HEK293T (cell line): ENCODE measurements at regions not wholly inside any gene's neighbourhood (a gene's known extent, or its start where the extent isn't known, plus 50 kb on each side); places are given as distances from the start of the nearest gene placed in this dataset.

Experiments
- CTCF ChIA-PET: fragments of 350-600 bp; formaldehyde crosslinking; extraction: SDS; loops from one replicate; lab custom pipeline; 2021; ENCODE audit warnings: antibody characterized with exemption, inconsistent platforms; lab: Yijun Ruan, JAX
- POLR2A ChIA-PET: fragments of 350-600 bp; formaldehyde crosslinking; extraction: SDS; loops from one replicate; lab custom pipeline; 2020; ENCODE audit warnings: antibody characterized with exemption, inconsistent platforms; lab: Yijun Ruan, JAX
- DNase-seq: peaks from one replicate; pipeline ENCODE4 v3.0.0; 2012; ENCODE audit warnings: mixed read lengths; ENCODE audit errors: extremely low spot score
- ARNT ChIP-seq: fragments of 450-650 bp; IDR thresholded peaks from 2 replicates; pipeline ENCODE4 v1.6.1; 2017; ENCODE audit warnings: mild to moderate bottlenecking
- BHLHE40 ChIP-seq: fragments of 450-650 bp; IDR thresholded peaks from 2 replicates; pipeline ENCODE4 v1.6.1; 2016; ENCODE audit warnings: mild to moderate bottlenecking, moderate library complexity, borderline replicate concordance
- CTBP1 ChIP-seq: fragments of 450-650 bp; IDR thresholded peaks from 2 replicates; pipeline ENCODE4 v1.6.1; 2016; ENCODE audit warnings: borderline replicate concordance
- ELF4 ChIP-seq: fragments of 450-650 bp; IDR thresholded peaks from 2 replicates; pipeline ENCODE4 v1.6.1; 2017; ENCODE audit warnings: antibody characterized with exemption
- FOXA1 ChIP-seq: fragments of 450-650 bp; IDR thresholded peaks from 2 replicates; pipeline ENCODE4 v1.6.1; 2016; ENCODE audit warnings: mild to moderate bottlenecking
- FOXK2 ChIP-seq: fragments of 450-650 bp; IDR thresholded peaks from 2 replicates; pipeline ENCODE4 v1.6.1; 2016; ENCODE audit warnings: mild to moderate bottlenecking
- FOXM1 ChIP-seq: fragments of 450-650 bp; IDR thresholded peaks from 2 replicates; pipeline ENCODE4 v1.6.1; 2017; ENCODE audit warnings: mild to moderate bottlenecking, borderline replicate concordance
- HDGF ChIP-seq: fragments of 450-650 bp; IDR thresholded peaks from 2 replicates; pipeline ENCODE4 v1.6.1; 2017; ENCODE audit warnings: antibody characterized with exemption, borderline replicate concordance
- L3MBTL2 ChIP-seq: fragments of 450-650 bp; conservative IDR thresholded peaks from 2 replicates; pipeline ENCODE4 v1.6.1; 2016; ENCODE audit warnings: mild to moderate bottlenecking
- LEF1 ChIP-seq: fragments of 450-650 bp; IDR thresholded peaks from 2 replicates; pipeline ENCODE4 v1.6.1; 2017; ENCODE audit warnings: mild to moderate bottlenecking, borderline replicate concordance
- NFRKB ChIP-seq: fragments of 450-650 bp; IDR thresholded peaks from 2 replicates; pipeline ENCODE4 v1.6.1; 2016; ENCODE audit warnings: mild to moderate bottlenecking, moderate library complexity
- PKNOX1 ChIP-seq: fragments of 450-650 bp; IDR thresholded peaks from 2 replicates; pipeline ENCODE4 v1.6.1; 2016
- SP1 ChIP-seq: fragments of 450-650 bp; IDR thresholded peaks from 2 replicates; pipeline ENCODE4 v1.6.1; 2017
- SUZ12 ChIP-seq: fragments of 450-650 bp; IDR thresholded peaks from 2 replicates; pipeline ENCODE4 v1.6.1; 2016; ENCODE audit warnings: mild to moderate bottlenecking
- TARDBP ChIP-seq: fragments of 450-650 bp; IDR thresholded peaks from 2 replicates; pipeline ENCODE4 v1.6.1; 2016
- ZNF384 ChIP-seq: fragments of 450-650 bp; IDR thresholded peaks from 2 replicates; pipeline ENCODE4 v1.6.1; 2016

GRCh38 chr5:99865159-99865558 is 670.0 kb upstream of the FAM174A start:
- TF ChIP-seq FOXM1 (no peak), L3MBTL2 (no peak), HDGF (no peak), NFRKB (no peak), TARDBP (no peak), SP1 (no peak), CTBP1 (no peak), SUZ12 (no peak), ELF4 (no peak), FOXK2 (no peak), PKNOX1 (no peak)
- ChIA-PET POLR2A (no interaction called here), CTCF (interaction anchor here (1.1 kb wide), 1 partner anchor 8 kb away, joined by 3 read pairs; no protein-coding TSS in a partner anchor)
- DNase-seq = no peak

- POLR2A ChIA-PET = no interaction called here
- TF ChIP-seq SUZ12 (no peak), NFRKB (no peak), SP1 (no peak), TARDBP (no peak)
- CTCF ChIA-PET = no interaction called here
- DNase-seq = no peak
These were observed 699.4 kb upstream of the FAM174A start for GRCh38 chr5:99835791-99836190.

- CTCF ChIA-PET = no interaction called here
- POLR2A ChIA-PET = no interaction called here
- no peak for TF ChIP-seq HDGF
- TF ChIP-seq FOXA1 = no peak
- TF ChIP-seq ELF4 = no peak
- TF ChIP-seq TARDBP = no peak
- TF ChIP-seq LEF1 = no peak
- TF ChIP-seq NFRKB = no peak
- TF ChIP-seq ZNF384 = no peak
- no peak for TF ChIP-seq PKNOX1
- no peak for TF ChIP-seq ARNT
- TF ChIP-seq FOXK2 = no peak
- no peak for TF ChIP-seq SP1
- no peak for DNase-seq
These were observed 708.0 kb upstream of the FAM174A start for GRCh38 chr5:99827136-99827535.

- no peak for DNase-seq
- TF ChIP-seq PKNOX1 = no peak
- no peak for TF ChIP-seq FOXA1
- TF ChIP-seq ARNT = no peak
- TF ChIP-seq BHLHE40 = no peak
- no peak for TF ChIP-seq TARDBP
- TF ChIP-seq SUZ12 = no peak
- no peak for TF ChIP-seq FOXM1
- TF ChIP-seq L3MBTL2 = no peak
- no peak for TF ChIP-seq ELF4
- no peak for TF ChIP-seq HDGF
- no peak for TF ChIP-seq ZNF384
- ChIA-PET POLR2A (no interaction called here), CTCF (interaction anchor here (0.7 kb wide), 1 partner anchor 704 kb away, joined by 5 read pairs; no protein-coding TSS in a partner anchor)
These were observed 717.4 kb upstream of the FAM174A start for GRCh38 chr5:99817796-99818195.

GRCh38 chr5:99814321-99815063 is 720.7 kb upstream of the FAM174A start:
- ChIA-PET CTCF (no interaction called here), POLR2A (no interaction called here)
- TF ChIP-seq ARNT (no peak), HDGF (no peak), PKNOX1 (no peak), LEF1 (no peak), SP1 (no peak), BHLHE40 (no peak), NFRKB (no peak), FOXK2 (no peak)
- no peak for DNase-seq

- POLR2A ChIA-PET = no interaction called here
These were observed 726.4 kb upstream of the FAM174A start for GRCh38 chr5:99808657-99809230.

More at GRCh38 chr5:99808657-99809230, 726.4 kb upstream of the FAM174A start:
- TF ChIP-seq SP1 (no peak), L3MBTL2 (no peak), ELF4 (no peak), LEF1 (no peak), CTBP1 (no peak), FOXM1 (no peak), FOXA1 (no peak), ARNT (no peak), FOXK2 (no peak), TARDBP (no peak), PKNOX1 (no peak), HDGF (no peak), SUZ12 (no peak)
- no peak for DNase-seq
- CTCF ChIA-PET = no interaction called here
